Astrocyte (in vitro differentiated cells and primary cell): ENCODE measurements at regions not wholly inside any gene's neighbourhood (a gene's known extent, or its start where the extent isn't known, plus 50 kb on each side); places are given as distances from the start of the nearest gene placed in this dataset.

Experiments used
- DNase-seq: peaks from one replicate; pipeline ENCODE4 v3.0.0-alpha.2; 2010; ENCODE audit warnings: low read depth
- FAIRE-seq: peaks from 2 replicates; lab custom pipeline; 2011; peaks lifted over from hg19 to GRCh38; lab: Jason Lieb, UNC
- H2AFZ ChIP-seq: 2 replicates; pipeline ENCODE4 v1.6.0; 2012; ENCODE audit warnings: low read depth, low read length, inconsistent platforms
- H3K27ac ChIP-seq: 2 replicates; pipeline ENCODE4 v1.5.1; 2011; ENCODE audit warnings: low read depth, low read length, inconsistent platforms
- H3K27me3 ChIP-seq: 2 replicates; pipeline ENCODE4 v1.6.0; 2011; ENCODE audit warnings: low read length, inconsistent platforms; ENCODE audit not compliant: insufficient read depth
- H3K36me3 ChIP-seq: 2 replicates; pipeline ENCODE4 v1.5.1; 2011; ENCODE audit warnings: low read length, inconsistent platforms; ENCODE audit not compliant: insufficient read depth
- H3K4me1 ChIP-seq: 2 replicates; pipeline ENCODE4 v1.5.1; 2011; ENCODE audit warnings: low read length, inconsistent platforms; ENCODE audit not compliant: insufficient read depth
- H3K4me2 ChIP-seq: 2 replicates; pipeline ENCODE4 v1.6.0; 2012; ENCODE audit warnings: low read length, inconsistent platforms
- H3K4me3 ChIP-seq: 2 replicates; pipeline ENCODE4 v1.5.1; 2011; ENCODE audit warnings: low read depth, mild to moderate bottlenecking, low read length, inconsistent platforms; ENCODE audit not compliant: insufficient read depth
- H3K79me2 ChIP-seq: 2 replicates; pipeline ENCODE4 v1.6.0; 2012; ENCODE audit warnings: mild to moderate bottlenecking, low read length, inconsistent platforms; ENCODE audit not compliant: insufficient read depth
- H3K9ac ChIP-seq: 2 replicates; pipeline ENCODE4 v1.6.0; 2012; ENCODE audit warnings: mild to moderate bottlenecking, low read length, inconsistent platforms
- H3K9me3 ChIP-seq: 2 replicates; pipeline ENCODE4 v1.5.1; 2012; ENCODE audit warnings: low read depth, mild to moderate bottlenecking, low read length, inconsistent platforms; ENCODE audit not compliant: insufficient read depth
- H4K20me1 ChIP-seq: 2 replicates; pipeline ENCODE4 v1.6.0; 2012; ENCODE audit warnings: low read length, inconsistent platforms; ENCODE audit not compliant: insufficient read depth
- H3K27ac Mint-ChIP-seq: one replicate; pipeline ENCODE4 v1.8.0; 2021; ENCODE audit warnings: mild to moderate bottlenecking, mixed read lengths; ENCODE audit not compliant: unreplicated experiment
- H3K27me3 Mint-ChIP-seq: one replicate; pipeline ENCODE4 v1.8.0; 2021; ENCODE audit warnings: low read depth, mixed read lengths; ENCODE audit not compliant: unreplicated experiment
- H3K36me3 Mint-ChIP-seq: one replicate; pipeline ENCODE4 v1.8.0; 2021; ENCODE audit warnings: low read depth, mixed read lengths; ENCODE audit not compliant: unreplicated experiment
- H3K4me1 Mint-ChIP-seq: one replicate; pipeline ENCODE4 v1.8.0; 2021; ENCODE audit warnings: low read depth, mixed read lengths; ENCODE audit not compliant: unreplicated experiment
- H3K4me3 Mint-ChIP-seq: one replicate; pipeline ENCODE4 v1.8.0; 2021; ENCODE audit warnings: mild to moderate bottlenecking, moderate library complexity, mixed read lengths; ENCODE audit not compliant: unreplicated experiment
- H3K9me3 Mint-ChIP-seq: one replicate; pipeline ENCODE4 v1.8.0; 2021; ENCODE audit warnings: mild to moderate bottlenecking, mixed read lengths; ENCODE audit not compliant: unreplicated experiment
- EZH2 ChIP-seq: IDR thresholded peaks from 2 replicates; pipeline ENCODE4 v1.6.1; 2012; ENCODE audit warnings: mild to moderate bottlenecking, low read length, inconsistent platforms; ENCODE audit not compliant: insufficient read depth
- TF ChIP-seq, protein P1 (sequence below): IDR thresholded peaks from 2 replicates; pipeline ENCODE4 v1.5.1; 2011; ENCODE audit warnings: low read depth, mild to moderate bottlenecking, inconsistent platforms, low read length, moderate library complexity; ENCODE audit not compliant: insufficient read depth

DNA sequence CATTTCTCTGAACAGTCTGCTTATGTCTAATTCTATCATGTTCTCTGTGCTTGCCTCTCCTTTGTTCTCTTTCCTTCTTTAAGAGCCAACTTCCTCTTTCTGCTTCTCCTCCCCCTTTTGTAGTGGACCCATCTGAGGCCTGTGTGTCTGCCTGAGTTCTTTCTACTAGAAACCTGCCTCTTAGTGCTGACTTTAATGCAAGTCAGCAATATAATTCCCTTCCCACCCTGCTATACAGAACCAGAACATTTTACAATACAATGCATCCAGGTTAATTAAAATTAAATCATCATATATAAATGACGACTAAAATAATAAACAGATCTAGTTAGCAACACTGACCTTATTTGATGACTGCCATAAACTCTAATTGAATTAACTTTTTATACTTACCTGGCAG, 82.6 kb upstream of the GAS1 start:
- DNase-seq = no peak
- Histone ChIP-seq H3K4me3 (no peak overlapping the region), H2AFZ (no peak overlapping the region), H3K9me3 (no peaks in the 10 kb centered on the region), H3K79me2 (no peaks in the 10 kb centered on the region), H3K36me3 (no peaks in the 10 kb centered on the region), H3K9ac (no peak overlapping the region), H3K4me2 (no peak overlapping the region), H3K27me3 (no peaks in the 10 kb centered on the region), H4K20me1 (no peaks in the 10 kb centered on the region), H3K4me1 (no peaks in the 10 kb centered on the region), H3K27ac (no peak overlapping the region)
- no peak for TF ChIP-seq EZH2
- TF ChIP-seq, protein P1, sequence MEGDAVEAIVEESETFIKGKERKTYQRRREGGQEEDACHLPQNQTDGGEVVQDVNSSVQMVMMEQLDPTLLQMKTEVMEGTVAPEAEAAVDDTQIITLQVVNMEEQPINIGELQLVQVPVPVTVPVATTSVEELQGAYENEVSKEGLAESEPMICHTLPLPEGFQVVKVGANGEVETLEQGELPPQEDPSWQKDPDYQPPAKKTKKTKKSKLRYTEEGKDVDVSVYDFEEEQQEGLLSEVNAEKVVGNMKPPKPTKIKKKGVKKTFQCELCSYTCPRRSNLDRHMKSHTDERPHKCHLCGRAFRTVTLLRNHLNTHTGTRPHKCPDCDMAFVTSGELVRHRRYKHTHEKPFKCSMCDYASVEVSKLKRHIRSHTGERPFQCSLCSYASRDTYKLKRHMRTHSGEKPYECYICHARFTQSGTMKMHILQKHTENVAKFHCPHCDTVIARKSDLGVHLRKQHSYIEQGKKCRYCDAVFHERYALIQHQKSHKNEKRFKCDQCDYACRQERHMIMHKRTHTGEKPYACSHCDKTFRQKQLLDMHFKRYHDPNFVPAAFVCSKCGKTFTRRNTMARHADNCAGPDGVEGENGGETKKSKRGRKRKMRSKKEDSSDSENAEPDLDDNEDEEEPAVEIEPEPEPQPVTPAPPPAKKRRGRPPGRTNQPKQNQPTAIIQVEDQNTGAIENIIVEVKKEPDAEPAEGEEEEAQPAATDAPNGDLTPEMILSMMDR = no peak
- no peaks in the 10 kb centered on the region for H3K36me3 Mint-ChIP-seq
- H3K9me3 Mint-ChIP-seq = peaks cover 3% of the 10 kb centered on the region
- peaks cover 4% of the 10 kb centered on the region for H3K4me1 Mint-ChIP-seq
- peaks cover 4% of the 10 kb centered on the region for H3K27me3 Mint-ChIP-seq
- no peak for FAIRE-seq
- no peak overlapping the region for H3K4me3 Mint-ChIP-seq
- no peak overlapping the region for H3K27ac Mint-ChIP-seq

GRCh38 chr9:87034841-87035240, 87.5 kb upstream of the GAS1 start:
- Mint-ChIP-seq H3K27me3 (peaks cover 4% of the 10 kb centered on the region), H3K4me3 (no peak overlapping the region), H3K27ac (no peak overlapping the region), H3K36me3 (no peaks in the 10 kb centered on the region), H3K4me1 (peaks cover 9% of the 10 kb centered on the region), H3K9me3 (no peaks in the 10 kb centered on the region)
- no peak overlapping the region for H3K4me3 ChIP-seq
- no peaks in the 10 kb centered on the region for H3K36me3 ChIP-seq
- H3K9me3 ChIP-seq = no peaks in the 10 kb centered on the region
- no peak overlapping the region for H3K9ac ChIP-seq
- H4K20me1 ChIP-seq = no peaks in the 10 kb centered on the region
- H3K4me1 ChIP-seq = no peaks in the 10 kb centered on the region
- TF ChIP-seq EZH2 = no peak
- TF ChIP-seq, protein P1 = no peak
- H3K4me2 ChIP-seq = no peak overlapping the region
- H2AFZ ChIP-seq = no peak overlapping the region
- H3K27ac ChIP-seq = no peak overlapping the region
- H3K79me2 ChIP-seq = no peaks in the 10 kb centered on the region
- no peaks in the 10 kb centered on the region for H3K27me3 ChIP-seq
- DNase-seq (no peak), FAIRE-seq (no peak)

DNA sequence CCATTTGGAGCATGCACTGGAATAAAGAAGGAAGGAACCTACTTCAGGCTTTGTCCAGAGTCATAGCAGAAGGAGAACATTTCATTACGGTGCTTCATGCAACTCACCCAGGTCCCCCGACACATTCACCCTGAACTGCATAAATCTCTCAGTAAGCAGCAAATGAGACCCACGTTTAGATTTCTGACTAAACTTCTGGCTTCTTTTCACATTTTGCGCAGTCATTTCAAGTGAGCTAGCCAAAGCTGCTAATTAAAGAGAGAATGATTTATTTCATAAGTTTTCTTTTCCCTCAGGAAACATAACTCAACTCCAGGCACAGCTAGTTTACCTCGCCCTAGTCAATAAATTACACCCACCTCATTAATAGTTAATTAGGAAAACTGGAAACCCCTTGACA, 88.6 kb upstream of the GAS1 start:
- H3K4me2 ChIP-seq = no peak overlapping the region
- no peak overlapping the region for H3K9ac ChIP-seq
- TF ChIP-seq, protein P1 = no peak
- no peak for TF ChIP-seq EZH2
- Mint-ChIP-seq H3K27ac (no peak overlapping the region), H3K4me1 (peaks cover 11% of the 10 kb centered on the region), H3K4me3 (no peak overlapping the region), H3K36me3 (no peaks in the 10 kb centered on the region), H3K27me3 (peaks cover 4% of the 10 kb centered on the region), H3K9me3 (no peaks in the 10 kb centered on the region)
- FAIRE-seq = no peak
- DNase-seq = no peak
- no peaks in the 10 kb centered on the region for H3K4me1 ChIP-seq
- H3K79me2 ChIP-seq = no peaks in the 10 kb centered on the region
- no peaks in the 10 kb centered on the region for H4K20me1 ChIP-seq
- H3K27ac ChIP-seq = no peak overlapping the region
- no peak overlapping the region for H3K4me3 ChIP-seq
- H2AFZ ChIP-seq = no peak overlapping the region
- H3K9me3 ChIP-seq = no peaks in the 10 kb centered on the region
- no peaks in the 10 kb centered on the region for H3K27me3 ChIP-seq
- H3K36me3 ChIP-seq = no peaks in the 10 kb centered on the region
